ENCODE measurements at regions not wholly inside any gene's neighbourhood (a gene's known extent, or its start where the extent isn't known, plus 50 kb on each side); places are given as distances from the start of the nearest gene placed in this dataset.

GRCh38 chr3:73249047-73249446 is 187.6 kb downstream of the EBLN2 start:
- H3K27me3 ChIP-seq (ENCODE audit: insufficient read depth, low read length) = no peaks in the 10 kb centered on the region
- no peaks in the 10 kb centered on the region for H3K79me2 ChIP-seq (ENCODE audit: insufficient read depth, low read length)
- H3K4me3 ChIP-seq (ENCODE audit: low read depth, low read length, poor library complexity, severe bottlenecking) = no peak overlapping the region
- no peak for TF ChIP-seq EZH2 (IDR thresholded peaks at IDR 0.05; ENCODE audit: borderline replicate concordance, low read length)
- no peaks in the 10 kb centered on the region for H4K20me1 ChIP-seq (ENCODE audit: insufficient read depth, low read length)
- H3F3A ChIP-seq (ENCODE audit: insufficient read depth, low read length) = no peaks in the 10 kb centered on the region
- H3K4me1 ChIP-seq (ENCODE audit: insufficient read depth, low read length, severe bottlenecking) = no peaks in the 10 kb centered on the region
- no peaks in the 10 kb centered on the region for H3K36me3 ChIP-seq (ENCODE audit: insufficient read depth, low read length)
- H3K4me2 ChIP-seq (ENCODE audit: low read length) = no peak overlapping the region
- no peak overlapping the region for H3K27ac ChIP-seq (ENCODE audit: low read depth, low read length, poor library complexity, severe bottlenecking)
- H3K9me3 ChIP-seq (ENCODE audit: low read length) = no peaks in the 10 kb centered on the region
- no peaks in the 10 kb centered on the region for H3K9me2 ChIP-seq (ENCODE audit: low read depth, low read length)
- no peak overlapping the region for H2AFZ ChIP-seq (ENCODE audit: low read length)
- no peak overlapping the region for H3K9ac ChIP-seq (ENCODE audit: low read length)

- TF ChIP-seq CTCF (IDR thresholded peaks at IDR 0.05; ENCODE audit: low read length) (no peak), EZH2 (IDR thresholded peaks at IDR 0.05; ENCODE audit: borderline replicate concordance, low read length) (no peak)
- no peaks in the 10 kb centered on the region for H3K4me1 ChIP-seq (ENCODE audit: insufficient read depth, low read length, severe bottlenecking)
- no peaks in the 10 kb centered on the region for H4K20me1 ChIP-seq (ENCODE audit: insufficient read depth, low read length)
- H3K79me2 ChIP-seq (ENCODE audit: insufficient read depth, low read length) = no peaks in the 10 kb centered on the region
- H3K27ac ChIP-seq (ENCODE audit: low read depth, low read length, poor library complexity, severe bottlenecking) = no peak overlapping the region
- H2AFZ ChIP-seq (ENCODE audit: low read length) = no peak overlapping the region
- H3K4me2 ChIP-seq (ENCODE audit: low read length) = no peak overlapping the region
- H3F3A ChIP-seq (ENCODE audit: insufficient read depth, low read length) = no peaks in the 10 kb centered on the region
- H3K4me3 ChIP-seq (ENCODE audit: low read depth, low read length, poor library complexity, severe bottlenecking) = no peak overlapping the region
- H3K9ac ChIP-seq (ENCODE audit: low read length) = no peak overlapping the region
- H3K36me3 ChIP-seq (ENCODE audit: insufficient read depth, low read length) = no peaks in the 10 kb centered on the region
- no peaks in the 10 kb centered on the region for H3K27me3 ChIP-seq (ENCODE audit: insufficient read depth, low read length)
- H3K9me3 ChIP-seq (ENCODE audit: low read length) = no peaks in the 10 kb centered on the region
- no peaks in the 10 kb centered on the region for H3K9me2 ChIP-seq (ENCODE audit: low read depth, low read length)
These were observed 192.6 kb downstream of the EBLN2 start for GRCh38 chr3:73254062-73254461.

- Histone ChIP-seq H3K4me3 (ENCODE audit: low read depth, low read length, poor library complexity, severe bottlenecking) (no peak overlapping the region), H3K4me1 (ENCODE audit: insufficient read depth, low read length, severe bottlenecking) (no peaks in the 10 kb centered on the region), H3K9ac (ENCODE audit: low read length) (no peak overlapping the region), H3K9me2 (ENCODE audit: low read depth, low read length) (no peaks in the 10 kb centered on the region), H3K36me3 (ENCODE audit: insufficient read depth, low read length) (no peaks in the 10 kb centered on the region), H3K27ac (ENCODE audit: low read depth, low read length, poor library complexity, severe bottlenecking) (no peak overlapping the region), H3K79me2 (ENCODE audit: insufficient read depth, low read length) (no peaks in the 10 kb centered on the region), H3K9me3 (ENCODE audit: low read length) (no peaks in the 10 kb centered on the region), H2AFZ (ENCODE audit: low read length) (no peak overlapping the region), H4K20me1 (ENCODE audit: insufficient read depth, low read length) (no peaks in the 10 kb centered on the region), H3K4me2 (ENCODE audit: low read length) (no peak overlapping the region), H3F3A (ENCODE audit: insufficient read depth, low read length) (no peaks in the 10 kb centered on the region), H3K27me3 (ENCODE audit: insufficient read depth, low read length) (no peaks in the 10 kb centered on the region)
- TF ChIP-seq CTCF (IDR thresholded peaks at IDR 0.05; ENCODE audit: low read length) (no peak), EZH2 (IDR thresholded peaks at IDR 0.05; ENCODE audit: borderline replicate concordance, low read length) (no peak)
These were observed 194.2 kb downstream of the EBLN2 start for GRCh38 chr3:73255609-73256029.

- H3K4me3 ChIP-seq (ENCODE audit: low read depth, low read length, poor library complexity, severe bottlenecking) = no peak overlapping the region
- no peaks in the 10 kb centered on the region for H3K27me3 ChIP-seq (ENCODE audit: insufficient read depth, low read length)
- H2AFZ ChIP-seq (ENCODE audit: low read length) = no peak overlapping the region
- H3K4me1 ChIP-seq (ENCODE audit: insufficient read depth, low read length, severe bottlenecking) = no peaks in the 10 kb centered on the region
- H3F3A ChIP-seq (ENCODE audit: insufficient read depth, low read length) = no peaks in the 10 kb centered on the region
- no peaks in the 10 kb centered on the region for H3K9me3 ChIP-seq (ENCODE audit: low read length)
- H3K27ac ChIP-seq (ENCODE audit: low read depth, low read length, poor library complexity, severe bottlenecking) = no peak overlapping the region
- H3K9ac ChIP-seq (ENCODE audit: low read length) = no peak overlapping the region
- no peaks in the 10 kb centered on the region for H3K9me2 ChIP-seq (ENCODE audit: low read depth, low read length)
- no peaks in the 10 kb centered on the region for H4K20me1 ChIP-seq (ENCODE audit: insufficient read depth, low read length)
- no peaks in the 10 kb centered on the region for H3K79me2 ChIP-seq (ENCODE audit: insufficient read depth, low read length)
- no peak overlapping the region for H3K4me2 ChIP-seq (ENCODE audit: low read length)
- H3K36me3 ChIP-seq (ENCODE audit: insufficient read depth, low read length) = no peaks in the 10 kb centered on the region
- TF ChIP-seq CTCF (IDR thresholded peaks at IDR 0.05; ENCODE audit: low read length) (no peak), EZH2 (IDR thresholded peaks at IDR 0.05; ENCODE audit: borderline replicate concordance, low read length) (no peak)
These were observed 195.7 kb downstream of the EBLN2 start for GRCh38 chr3:73257186-73257585.
